C4-2B (cell line): ENCODE measurements at regions not wholly inside any gene's neighbourhood (a gene's known extent, or its start where the extent isn't known, plus 50 kb on each side); places are given as distances from the start of the nearest gene placed in this dataset.
"Not testable (repeated sequence)": the region's sequence is repeated elsewhere in the genome, so short reads cannot be mapped to it uniquely, and the experiment has no call there.

Source experiments
- H3K27ac ChIP-seq: fragments of 450-650 bp; 2 replicates; pipeline ENCODE4 v1.5.1; 2017
- CTCF ChIP-seq: fragments of 450-650 bp; conservative IDR thresholded peaks from 2 replicates; pipeline ENCODE4 v1.5.1; 2017; ENCODE audit warnings: mild to moderate bottlenecking
- ZFX ChIP-seq: fragments of 450-650 bp; IDR thresholded peaks from 2 replicates; pipeline ENCODE4 v1.6.1; 2017

- H3K27ac ChIP-seq: no peak overlapping the region
- TF ChIP-seq CTCF (no peak), ZFX (no peak)
These were observed 445.1 kb upstream of the ISX start for GRCh38 chr22:34620832-34621231.

- TF ChIP-seq CTCF: no peak
- TF ChIP-seq ZFX: no peak
- H3K27ac ChIP-seq: no peak overlapping the region
These were observed 443.4 kb upstream of the ISX start for GRCh38 chr22:34622602-34623001.

GRCh38 chr22:34623580-34623979 lies 442.4 kb upstream of the ISX start:
- no peak overlapping the region for H3K27ac ChIP-seq
- TF ChIP-seq CTCF: no peak
- no peak for TF ChIP-seq ZFX

- not testable (repeated sequence) for H3K27ac ChIP-seq
These were observed 440.1 kb upstream of the ISX start for GRCh38 chr22:34625892-34626291.

GRCh38 chr22:34638128-34638527 lies 427.8 kb upstream of the ISX start:
- H3K27ac ChIP-seq: no peak overlapping the region
- TF ChIP-seq CTCF (no peak), ZFX (no peak)

- H3K27ac ChIP-seq: no peak overlapping the region
- TF ChIP-seq CTCF: no peak
- no peak for TF ChIP-seq ZFX
These were observed 426.0 kb upstream of the ISX start for GRCh38 chr22:34639911-34640310.

GRCh38 chr22:34645375-34645774 lies 420.6 kb upstream of the ISX start:
- no peak overlapping the region for H3K27ac ChIP-seq
- no peak for TF ChIP-seq ZFX
- no peak for TF ChIP-seq CTCF

GRCh38 chr22:34669001-34669400 lies 397.0 kb upstream of the ISX start:
- TF ChIP-seq CTCF: no peak
- no peak for TF ChIP-seq ZFX
- H3K27ac ChIP-seq: no peak overlapping the region

GRCh38 chr22:34683031-34683430 lies 382.9 kb upstream of the ISX start:
- H3K27ac ChIP-seq: not testable (repeated sequence)

GRCh38 chr22:34684278-34684677 lies 381.7 kb upstream of the ISX start:
- H3K27ac ChIP-seq: not testable (repeated sequence)
